Activated CD8-positive, alpha-beta memory T cell treated with anti-CD3 and anti-CD28 coated beads, Interleukin-2, amount 10 ng/mL, durations not matched to agents 7 days and 5 days (primary cell): ENCODE measurements at regions not wholly inside any gene's neighbourhood (a gene's known extent, or its start where the extent isn't known, plus 50 kb on each side); places are given as distances from the start of the nearest gene placed in this dataset.
"Not testable (repeated sequence)": the region's sequence is repeated elsewhere in the genome, so short reads cannot be mapped to it uniquely, and the experiment has no call there.

Experiments used
- ATAC-seq: fragments of 150-1000 bp; cut with Tn5 transposase; one replicate; pipeline ENCODE4 v1.10.0; 2021; ENCODE audit warnings: moderate library complexity
- CTCF ChIA-PET: fragments of 350-600 bp; sonication (Branson Sonifier 250); formaldehyde crosslinking; loops from one replicate; lab custom pipeline; 2021; ENCODE audit warnings: antibody characterized with exemption; lab: Charles Lee
- DNase-seq: peaks from one replicate; pipeline ENCODE4 v3.0.0-alpha.2; 2020
- H3K27ac Mint-ChIP-seq: one replicate; pipeline ENCODE4 v1.8.0; 2021; ENCODE audit warnings: mild to moderate bottlenecking, mixed read lengths
- H3K27me3 Mint-ChIP-seq: one replicate; pipeline ENCODE4 v1.8.0; 2021; ENCODE audit warnings: mixed read lengths
- H3K36me3 Mint-ChIP-seq: one replicate; pipeline ENCODE4 v1.8.0; 2021; ENCODE audit warnings: mild to moderate bottlenecking, mixed read lengths
- H3K4me1 Mint-ChIP-seq: one replicate; pipeline ENCODE4 v1.8.0; 2021; ENCODE audit warnings: mixed read lengths
- H3K4me3 Mint-ChIP-seq: one replicate; pipeline ENCODE4 v1.8.0; 2021; ENCODE audit warnings: mild to moderate bottlenecking, moderate library complexity, mixed read lengths
- H3K9me3 Mint-ChIP-seq: one replicate; pipeline ENCODE4 v1.8.0; 2022; ENCODE audit warnings: low read depth, mixed read lengths

- Mint-ChIP-seq H3K27ac (no peak overlapping the region), H3K4me3 (no peak overlapping the region), H3K27me3 (peaks cover 2% of the 10 kb centered on the region), H3K9me3 (peaks cover 4% of the 10 kb centered on the region), H3K36me3 (no peaks in the 10 kb centered on the region), H3K4me1 (peaks cover 4% of the 10 kb centered on the region)
- CTCF ChIA-PET: no interaction called here
- ATAC-seq (no peak), DNase-seq (no peak)
Measured at GRCh38 chr9:93893194-93893593, 62.0 kb downstream of the BARX1 start.

- DNase-seq (no peak), ATAC-seq (no peak)
- Mint-ChIP-seq H3K27ac (no peak overlapping the region), H3K27me3 (peaks cover 2% of the 10 kb centered on the region), H3K36me3 (no peaks in the 10 kb centered on the region), H3K9me3 (peaks cover 4% of the 10 kb centered on the region), H3K4me1 (peaks cover 3% of the 10 kb centered on the region), H3K4me3 (no peak overlapping the region)
- CTCF ChIA-PET: no interaction called here
Measured at GRCh38 chr9:93892748-93893147, 62.4 kb downstream of the BARX1 start.

DNA sequence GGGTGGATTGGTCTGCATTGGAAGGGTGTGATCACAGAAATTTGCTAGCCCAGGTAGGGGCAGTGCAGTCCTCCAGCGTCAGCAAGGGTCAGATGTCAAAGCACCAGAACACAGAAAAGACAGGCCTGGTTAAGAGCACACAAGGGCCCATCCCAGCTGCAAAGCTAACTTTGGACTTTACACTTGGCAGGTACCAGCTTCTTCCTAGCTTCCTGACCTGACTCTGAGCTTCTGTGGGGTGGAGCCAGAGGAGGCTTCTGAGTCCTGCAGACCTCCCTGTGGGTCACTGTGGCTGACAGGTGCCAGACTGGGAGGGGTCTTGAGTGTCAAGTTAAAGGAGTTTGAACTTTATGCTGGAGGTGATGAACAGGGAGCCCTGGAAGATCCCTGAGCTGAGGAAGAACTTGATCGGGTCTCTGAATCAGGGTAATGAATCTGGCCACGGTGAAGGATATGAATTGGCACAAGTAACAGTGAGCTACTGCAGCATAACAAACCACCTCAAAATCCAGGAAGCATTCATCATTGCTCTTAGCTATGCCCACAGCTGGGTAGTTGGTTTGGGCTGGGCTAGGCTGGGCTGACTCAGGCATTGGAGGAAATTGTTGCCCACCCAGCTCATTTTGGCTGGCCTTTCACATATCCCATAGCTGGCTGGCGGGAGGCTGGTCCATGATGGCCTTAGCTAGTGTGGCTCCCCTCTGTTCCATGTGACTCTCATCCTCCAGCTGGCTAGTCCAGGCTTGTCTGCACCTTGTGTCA is 63.4 kb downstream of the BARX1 start:
- Mint-ChIP-seq H3K27ac (no peak overlapping the region), H3K36me3 (no peaks in the 10 kb centered on the region), H3K4me1 (no peaks in the 10 kb centered on the region), H3K9me3 (peaks cover 4% of the 10 kb centered on the region), H3K27me3 (peaks cover 4% of the 10 kb centered on the region), H3K4me3 (no peak overlapping the region)
- ATAC-seq (no peak), DNase-seq (peak; percentile 26)
- CTCF ChIA-PET: no interaction called here

- Mint-ChIP-seq H3K27me3 (peaks cover 5% of the 10 kb centered on the region), H3K27ac (no peak overlapping the region), H3K4me3 (no peak overlapping the region), H3K36me3 (no peaks in the 10 kb centered on the region), H3K9me3 (peaks cover 4% of the 10 kb centered on the region), H3K4me1 (no peaks in the 10 kb centered on the region)
- ATAC-seq: no peak
- peak; percentile 16 for DNase-seq
- CTCF ChIA-PET: no interaction called here
Measured at GRCh38 chr9:93891050-93891449, 64.1 kb downstream of the BARX1 start.

- Mint-ChIP-seq H3K4me3 (no peak overlapping the region), H3K27me3 (peaks cover 5% of the 10 kb centered on the region), H3K27ac (no peak overlapping the region), H3K36me3 (no peaks in the 10 kb centered on the region), H3K9me3 (peaks cover 4% of the 10 kb centered on the region), H3K4me1 (no peaks in the 10 kb centered on the region)
- DNase-seq (peak; percentile 26), ATAC-seq (no peak)
- CTCF ChIA-PET: no interaction called here
Measured at GRCh38 chr9:93890436-93890935, 64.7 kb downstream of the BARX1 start.

- Mint-ChIP-seq H3K27ac (no peak overlapping the region), H3K4me1 (no peaks in the 10 kb centered on the region), H3K4me3 (no peak overlapping the region), H3K27me3 (peaks cover 12% of the 10 kb centered on the region), H3K36me3 (no peaks in the 10 kb centered on the region), H3K9me3 (no peaks in the 10 kb centered on the region)
- ATAC-seq (no peak), DNase-seq (peak; percentile 32)
- CTCF ChIA-PET: no interaction called here
Measured at GRCh38 chr9:93886911-93887310, 68.2 kb downstream of the BARX1 start.

- no peak overlapping the region for H3K27ac Mint-ChIP-seq
- peaks cover 12% of the 10 kb centered on the region for H3K27me3 Mint-ChIP-seq
- ATAC-seq (no peak), DNase-seq (no peak)
- CTCF ChIA-PET: no interaction called here
- H3K4me3 Mint-ChIP-seq: no peak overlapping the region
- H3K9me3 Mint-ChIP-seq: no peaks in the 10 kb centered on the region
- H3K4me1 Mint-ChIP-seq: no peaks in the 10 kb centered on the region
- no peaks in the 10 kb centered on the region for H3K36me3 Mint-ChIP-seq
Measured at GRCh38 chr9:93884808-93885207, 70.3 kb downstream of the BARX1 start.

DNA sequence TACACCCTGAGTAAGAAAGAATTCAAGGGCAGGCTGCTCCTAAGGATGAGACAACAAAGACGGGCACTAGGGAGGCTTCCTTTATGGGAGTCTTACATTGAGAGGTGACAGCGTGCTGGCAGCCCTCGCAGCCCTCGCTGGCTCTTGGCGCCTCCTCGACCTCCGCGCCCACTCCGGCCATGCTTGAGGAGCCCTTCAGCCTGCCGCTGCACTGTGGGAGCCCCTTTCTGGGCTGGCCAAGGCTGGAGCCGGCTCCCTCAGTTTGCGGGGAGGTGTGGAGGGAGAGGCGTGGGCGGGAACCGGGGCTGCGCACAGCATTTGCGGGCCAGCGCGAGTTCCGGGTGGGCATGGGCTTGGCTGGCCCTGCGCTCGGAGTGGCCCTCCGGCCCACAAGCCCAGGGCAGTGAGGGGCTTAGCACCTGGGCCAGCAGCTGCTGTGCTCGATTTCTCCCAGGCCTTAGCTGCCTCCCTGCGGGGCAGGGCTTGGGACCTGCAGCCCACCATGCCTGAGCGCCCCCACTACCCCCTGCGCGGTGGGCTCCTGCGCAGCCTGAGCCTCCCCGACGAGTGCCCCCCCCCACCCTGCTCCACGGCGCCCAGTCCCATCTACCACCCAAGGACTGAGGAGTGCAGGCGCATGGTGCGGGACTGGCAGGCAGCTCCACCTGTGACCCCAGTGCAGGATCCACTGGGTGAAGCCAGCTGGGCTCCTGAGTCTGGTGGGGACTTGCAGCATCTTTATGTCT is 75.3 kb downstream of the BARX1 start:
- H3K4me1 Mint-ChIP-seq, H3K4me3 Mint-ChIP-seq, ATAC-seq, CTCF ChIA-PET, H3K27ac Mint-ChIP-seq, H3K36me3 Mint-ChIP-seq: not testable (repeated sequence)
- DNase-seq: peak; percentile 34
- Mint-ChIP-seq H3K27me3 (peaks cover 11% of the 10 kb centered on the region), H3K9me3 (peaks cover 12% of the 10 kb centered on the region)

DNA sequence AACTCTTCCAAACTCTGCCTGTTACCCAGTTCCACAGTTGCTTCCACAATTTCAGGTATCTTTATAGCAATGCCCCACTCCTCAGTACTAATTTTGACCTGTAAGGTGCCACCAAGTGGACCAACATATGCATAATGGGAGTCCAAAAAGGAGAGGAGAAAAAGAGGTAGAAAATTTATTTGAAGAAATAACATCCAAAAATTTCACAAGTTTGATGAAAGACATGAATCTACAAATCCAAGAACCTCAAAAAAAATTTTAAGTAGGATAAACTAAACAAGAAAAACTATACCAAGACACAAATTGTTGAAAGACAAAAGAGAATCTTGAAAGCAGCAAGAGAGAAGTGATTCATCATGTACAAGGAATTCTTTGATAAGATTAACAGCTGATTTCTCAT is 79.8 kb downstream of the BARX1 start:
- Mint-ChIP-seq H3K4me1 (no peaks in the 10 kb centered on the region), H3K36me3 (peaks cover 3% of the 10 kb centered on the region), H3K27me3 (peaks cover 7% of the 10 kb centered on the region), H3K27ac (no peak overlapping the region), H3K4me3 (no peak overlapping the region), H3K9me3 (peaks cover 23% of the 10 kb centered on the region)
- CTCF ChIA-PET: no interaction called here
- ATAC-seq (no peak), DNase-seq (no peak)

- H3K27me3 Mint-ChIP-seq: peaks cover 7% of the 10 kb centered on the region
- CTCF ChIA-PET: no interaction called here
- peaks cover 3% of the 10 kb centered on the region for H3K36me3 Mint-ChIP-seq
- H3K4me1 Mint-ChIP-seq: no peaks in the 10 kb centered on the region
- no peak overlapping the region for H3K4me3 Mint-ChIP-seq
- DNase-seq (peak; percentile 14), ATAC-seq (no peak)
- H3K9me3 Mint-ChIP-seq: peaks cover 23% of the 10 kb centered on the region
- no peak overlapping the region for H3K27ac Mint-ChIP-seq
Measured at GRCh38 chr9:93874242-93874641, 80.9 kb downstream of the BARX1 start.

GRCh38 chr9:93871286-93871685 is 83.9 kb downstream of the BARX1 start:
- CTCF ChIA-PET: no interaction called here
- no peak overlapping the region for H3K27ac Mint-ChIP-seq
- H3K27me3 Mint-ChIP-seq: peaks cover 6% of the 10 kb centered on the region
- no peak overlapping the region for H3K4me3 Mint-ChIP-seq
- no peaks in the 10 kb centered on the region for H3K4me1 Mint-ChIP-seq
- peaks cover 3% of the 10 kb centered on the region for H3K36me3 Mint-ChIP-seq
- ATAC-seq (no peak), DNase-seq (no peak)
- peaks cover 20% of the 10 kb centered on the region for H3K9me3 Mint-ChIP-seq

- DNase-seq (no peak), ATAC-seq (no peak)
- H3K4me1 Mint-ChIP-seq: no peaks in the 10 kb centered on the region
- H3K27me3 Mint-ChIP-seq: peaks cover 5% of the 10 kb centered on the region
- no peak overlapping the region for H3K4me3 Mint-ChIP-seq
- CTCF ChIA-PET: no interaction called here
- H3K36me3 Mint-ChIP-seq: no peaks in the 10 kb centered on the region
- peaks cover 11% of the 10 kb centered on the region for H3K9me3 Mint-ChIP-seq
- no peak overlapping the region for H3K27ac Mint-ChIP-seq
Measured at GRCh38 chr9:93869863-93870262, 85.3 kb downstream of the BARX1 start.

DNA sequence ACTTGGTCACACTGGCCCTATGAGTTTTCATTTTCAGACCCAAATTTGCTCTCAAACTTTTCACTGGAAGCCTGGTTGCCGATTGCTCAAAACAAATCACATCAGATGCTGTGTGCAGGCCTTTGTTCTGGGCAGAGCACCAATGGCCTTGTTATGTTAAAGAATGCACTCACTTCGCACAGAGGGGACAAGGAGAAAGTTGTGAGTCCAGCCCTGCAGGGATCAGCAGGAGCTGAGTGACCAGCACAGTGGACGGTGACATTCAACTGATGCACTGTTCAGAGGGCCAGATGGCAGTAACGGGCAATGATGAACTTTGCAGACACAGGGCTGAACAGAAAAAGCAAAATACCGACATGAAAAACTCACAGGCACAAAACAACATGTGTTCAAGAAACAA is 86.1 kb downstream of the BARX1 start:
- Mint-ChIP-seq H3K4me3 (no peak overlapping the region), H3K9me3 (peaks cover 8% of the 10 kb centered on the region), H3K27me3 (peaks cover 5% of the 10 kb centered on the region), H3K36me3 (no peaks in the 10 kb centered on the region), H3K4me1 (no peaks in the 10 kb centered on the region), H3K27ac (no peak overlapping the region)
- CTCF ChIA-PET: no interaction called here
- DNase-seq (no peak), ATAC-seq (no peak)

DNA sequence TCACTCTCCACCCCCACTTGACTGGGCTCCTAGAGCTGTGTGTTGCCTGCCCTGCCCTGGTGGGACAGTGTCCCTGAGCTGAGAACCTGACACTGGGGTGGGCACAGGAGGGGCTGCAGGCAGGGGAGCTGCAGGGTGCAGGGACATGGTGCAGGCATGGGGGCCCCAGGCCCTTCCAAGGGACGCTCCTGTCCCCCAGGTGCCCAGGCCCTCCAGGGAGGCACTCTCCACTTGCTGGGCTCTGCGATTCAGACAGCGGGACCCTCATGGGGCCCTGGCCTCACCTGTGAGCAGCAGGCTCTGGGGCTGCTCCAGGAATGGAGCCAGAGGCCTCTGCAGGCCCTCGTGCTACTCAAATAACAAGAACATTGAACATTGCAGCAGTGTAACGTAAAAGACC is 89.4 kb downstream of the BARX1 start:
- ATAC-seq: no peak
- H3K9me3 Mint-ChIP-seq: no peaks in the 10 kb centered on the region
- H3K4me3 Mint-ChIP-seq: no peak overlapping the region
- H3K27ac Mint-ChIP-seq: no peak overlapping the region
- no peak for DNase-seq
- H3K27me3 Mint-ChIP-seq: peaks cover 12% of the 10 kb centered on the region
- no peaks in the 10 kb centered on the region for H3K4me1 Mint-ChIP-seq
- no peaks in the 10 kb centered on the region for H3K36me3 Mint-ChIP-seq
- CTCF ChIA-PET: no interaction called here
